Calu3 (cell line): ENCODE measurements at regions not wholly inside any gene's neighbourhood (a gene's known extent, or its start where the extent isn't known, plus 50 kb on each side); places are given as distances from the start of the nearest gene placed in this dataset.

Experiments
- BruUV-seq: library from RNA; stranded (reverse); fragments of 400-500 nt; replicated peaks from 2 replicates; lab custom pipeline; 2021; lab: Mats Ljungman, UMichigan
- CTCF ChIA-PET: fragments of 300-600 bp; sonication (Branson Sonifier 250); formaldehyde crosslinking; loops from one replicate; lab custom pipeline; 2022; ENCODE audit warnings: antibody characterized with exemption; lab: Charles Lee
- DNase-seq: peaks from one replicate; pipeline ENCODE4 v3.0.0; 2022
- H3K27ac Mint-ChIP-seq: one replicate; pipeline ENCODE4 v1.8.0; 2022; ENCODE audit warnings: mixed read lengths; ENCODE audit not compliant: unreplicated experiment
- H3K27me3 Mint-ChIP-seq: one replicate; pipeline ENCODE4 v1.8.0; 2022; ENCODE audit warnings: mixed read lengths; ENCODE audit not compliant: unreplicated experiment
- H3K36me3 Mint-ChIP-seq: one replicate; pipeline ENCODE4 v1.8.0; 2022; ENCODE audit warnings: mild to moderate bottlenecking, moderate library complexity, mixed read lengths; ENCODE audit not compliant: insufficient read depth, unreplicated experiment
- H3K4me1 Mint-ChIP-seq: one replicate; pipeline ENCODE4 v1.8.0; 2022; ENCODE audit warnings: mild to moderate bottlenecking, low read depth, mixed read lengths; ENCODE audit not compliant: unreplicated experiment
- H3K4me3 Mint-ChIP-seq: one replicate; pipeline ENCODE4 v1.8.0; 2022; ENCODE audit warnings: mild to moderate bottlenecking, low read depth, moderate library complexity, mixed read lengths; ENCODE audit not compliant: unreplicated experiment
- H3K9me3 Mint-ChIP-seq: one replicate; pipeline ENCODE4 v1.8.0; 2022; ENCODE audit warnings: low read depth, mixed read lengths; ENCODE audit not compliant: unreplicated experiment
- intact Hi-C: fragments of 100-400 bp; cut with micrococcal nuclease; formaldehyde crosslinking; loops from one replicate; pipeline ENCODE4 v1.10.0; 2022; ENCODE audit not compliant: unreplicated experiment
- TF ChIP-seq, protein P1 (sequence below): fragments of 200-600 bp; IDR thresholded peaks from one replicate; pipeline ENCODE4 v1.8.0; 2022; ENCODE audit warnings: antibody characterized with exemption; ENCODE audit not compliant: unreplicated experiment

DNA sequence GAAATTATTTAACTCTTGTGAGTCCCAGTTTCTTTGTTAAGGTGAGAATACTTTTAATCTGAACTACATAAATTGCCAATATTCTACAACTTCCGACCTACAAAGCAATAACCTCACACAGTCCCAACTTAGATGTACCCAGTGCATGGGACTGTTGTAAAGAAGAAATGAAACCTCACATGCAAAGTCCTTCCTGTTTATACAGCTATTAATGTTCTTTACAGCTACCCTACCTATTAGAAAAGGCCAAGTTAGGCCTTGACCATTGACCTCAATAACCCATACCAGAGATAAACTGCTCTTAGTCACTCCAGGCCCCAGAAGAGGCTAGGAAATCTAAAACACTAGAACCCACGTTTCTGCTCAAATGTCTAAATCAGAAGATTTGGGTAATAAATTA, 920.1 kb upstream of the TENM3 start:
- Mint-ChIP-seq H3K4me1 (no peaks in the 10 kb centered on the region), H3K4me3 (no peak overlapping the region), H3K27ac (no peak overlapping the region), H3K27me3 (no peaks in the 10 kb centered on the region), H3K9me3 (peaks cover 6% of the 10 kb centered on the region), H3K36me3 (no peaks in the 10 kb centered on the region)
- CTCF ChIA-PET = no interaction called here
- DNase-seq = no peak
- intact Hi-C loops = no loop called here
- BruUV-seq = no TSS peak
- TF ChIP-seq, protein P1, sequence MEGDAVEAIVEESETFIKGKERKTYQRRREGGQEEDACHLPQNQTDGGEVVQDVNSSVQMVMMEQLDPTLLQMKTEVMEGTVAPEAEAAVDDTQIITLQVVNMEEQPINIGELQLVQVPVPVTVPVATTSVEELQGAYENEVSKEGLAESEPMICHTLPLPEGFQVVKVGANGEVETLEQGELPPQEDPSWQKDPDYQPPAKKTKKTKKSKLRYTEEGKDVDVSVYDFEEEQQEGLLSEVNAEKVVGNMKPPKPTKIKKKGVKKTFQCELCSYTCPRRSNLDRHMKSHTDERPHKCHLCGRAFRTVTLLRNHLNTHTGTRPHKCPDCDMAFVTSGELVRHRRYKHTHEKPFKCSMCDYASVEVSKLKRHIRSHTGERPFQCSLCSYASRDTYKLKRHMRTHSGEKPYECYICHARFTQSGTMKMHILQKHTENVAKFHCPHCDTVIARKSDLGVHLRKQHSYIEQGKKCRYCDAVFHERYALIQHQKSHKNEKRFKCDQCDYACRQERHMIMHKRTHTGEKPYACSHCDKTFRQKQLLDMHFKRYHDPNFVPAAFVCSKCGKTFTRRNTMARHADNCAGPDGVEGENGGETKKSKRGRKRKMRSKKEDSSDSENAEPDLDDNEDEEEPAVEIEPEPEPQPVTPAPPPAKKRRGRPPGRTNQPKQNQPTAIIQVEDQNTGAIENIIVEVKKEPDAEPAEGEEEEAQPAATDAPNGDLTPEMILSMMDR = no peak

DNA sequence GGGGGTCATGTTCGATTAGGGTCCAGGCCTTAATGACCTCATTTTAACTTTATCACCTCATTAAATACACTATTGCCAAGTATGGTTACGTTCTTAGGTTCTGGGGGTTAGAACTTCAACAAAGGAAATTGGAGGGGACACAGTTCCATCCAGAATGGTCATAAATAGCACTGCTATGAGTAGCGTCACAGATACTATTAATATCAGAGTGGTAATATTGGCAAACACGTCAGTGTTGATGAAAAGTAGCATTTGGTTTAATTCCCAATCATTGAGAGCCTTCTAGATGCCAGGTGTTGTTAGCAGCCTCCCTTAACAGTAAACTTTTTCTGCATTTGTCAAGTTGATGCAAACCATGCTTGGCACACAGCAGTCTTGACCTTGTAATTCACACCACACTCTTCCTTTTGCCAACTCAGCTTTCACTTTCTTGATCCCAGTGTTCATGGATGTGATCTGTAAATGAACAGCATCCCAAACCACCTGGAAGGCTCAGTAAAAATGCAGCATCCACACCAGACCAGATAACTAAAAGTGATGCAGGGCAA, 912.5 kb upstream of the TENM3 start:
- no peak overlapping the region for H3K27ac Mint-ChIP-seq
- CTCF ChIA-PET = no interaction called here
- no peak overlapping the region for H3K4me3 Mint-ChIP-seq
- intact Hi-C loops = no loop called here
- no peaks in the 10 kb centered on the region for H3K27me3 Mint-ChIP-seq
- no peaks in the 10 kb centered on the region for H3K36me3 Mint-ChIP-seq
- H3K4me1 Mint-ChIP-seq = no peaks in the 10 kb centered on the region
- TF ChIP-seq, protein P1 = no peak
- H3K9me3 Mint-ChIP-seq = peaks cover 11% of the 10 kb centered on the region
- DNase-seq = no peak
- BruUV-seq = no TSS peak

DNA sequence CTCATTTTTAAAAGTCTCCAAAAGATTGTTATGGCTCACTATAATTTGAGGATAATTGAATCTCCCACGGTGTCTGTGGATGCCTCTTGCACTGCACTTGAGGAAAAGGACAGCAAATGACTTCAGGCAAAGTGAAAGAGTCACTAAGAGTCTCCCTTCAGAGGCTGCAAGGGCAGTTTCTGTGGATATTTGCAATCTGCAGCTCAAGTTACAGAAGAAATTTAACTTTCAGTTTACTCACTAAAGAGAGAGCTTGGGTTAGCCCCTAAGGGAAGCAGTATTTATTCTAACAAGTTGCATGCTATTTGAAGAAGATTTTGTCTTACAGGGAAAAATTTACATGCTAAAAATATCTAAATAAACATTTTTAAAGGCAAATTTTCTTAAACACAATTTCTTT, 912.0 kb upstream of the TENM3 start:
- Mint-ChIP-seq H3K9me3 (peaks cover 11% of the 10 kb centered on the region), H3K4me3 (no peak overlapping the region), H3K4me1 (no peaks in the 10 kb centered on the region), H3K27me3 (no peaks in the 10 kb centered on the region), H3K27ac (no peak overlapping the region), H3K36me3 (no peaks in the 10 kb centered on the region)
- TF ChIP-seq, protein P1 = no peak
- intact Hi-C loops = no loop called here
- no TSS peak for BruUV-seq
- no peak for DNase-seq
- CTCF ChIA-PET = no interaction called here

DNA sequence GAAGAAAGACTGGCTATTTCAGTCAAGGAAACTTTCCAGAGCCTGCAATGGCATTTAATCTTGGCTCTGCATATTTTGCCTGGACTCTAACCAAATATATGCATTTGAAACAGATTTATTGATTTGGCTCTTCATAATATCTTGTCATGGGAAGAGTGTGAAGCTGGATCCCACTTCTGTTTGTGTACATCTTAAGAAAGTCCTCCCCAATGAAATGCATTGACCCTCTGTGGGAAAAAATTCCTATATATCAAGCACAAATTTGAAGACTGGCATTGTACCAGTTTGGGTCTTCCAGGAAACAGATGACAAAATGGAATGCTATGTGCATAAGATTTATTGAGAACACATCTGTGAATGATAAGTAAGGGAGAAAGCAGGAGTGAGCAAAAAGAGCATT, 897.3 kb upstream of the TENM3 start:
- CTCF ChIA-PET = no interaction called here
- no peaks in the 10 kb centered on the region for H3K9me3 Mint-ChIP-seq
- H3K4me1 Mint-ChIP-seq = peaks cover 8% of the 10 kb centered on the region
- TF ChIP-seq, protein P1 = no peak
- H3K4me3 Mint-ChIP-seq = no peak overlapping the region
- H3K27me3 Mint-ChIP-seq = no peaks in the 10 kb centered on the region
- H3K27ac Mint-ChIP-seq = no peak overlapping the region
- intact Hi-C loops = no loop called here
- H3K36me3 Mint-ChIP-seq = no peaks in the 10 kb centered on the region
- BruUV-seq = no TSS peak
- no peak for DNase-seq
